Hepatocyte (in vitro differentiated cells): ENCODE measurements at regions not wholly inside any gene's neighbourhood (a gene's known extent, or its start where the extent isn't known, plus 50 kb on each side); places are given as distances from the start of the nearest gene placed in this dataset.
A peak's percentile ranks its signal among the peaks of the same experiment; 100 is the strongest.

Experiments used
- DNase-seq: peaks from one replicate; pipeline ENCODE4 v3.0.0-alpha.2; 2016; ENCODE audit warnings: low spot score
- H2AFZ ChIP-seq: fragments of 200-600 bp; sonication (generic); 2 replicates; pipeline ENCODE4 v1.6.0; 2016; ENCODE audit warnings: antibody characterized with exemption, mild to moderate bottlenecking
- H3K27ac ChIP-seq: fragments of 200-600 bp; sonication (generic); 2 replicates; pipeline ENCODE4 v1.5.1; 2016; ENCODE audit warnings: mild to moderate bottlenecking
- H3K27me3 ChIP-seq: fragments of 200-600 bp; sonication (generic); 2 replicates; pipeline ENCODE4 v1.6.1; 2016
- H3K36me3 ChIP-seq: fragments of 200-600 bp; sonication (generic); replicated peaks from 2 replicates; pipeline ENCODE4 v1.5.1; 2016; ENCODE audit warnings: low read depth; ENCODE audit not compliant: insufficient read depth
- H3K4me1 ChIP-seq: fragments of 200-600 bp; sonication (generic); 2 replicates; pipeline ENCODE4 v1.5.1; 2016; ENCODE audit warnings: mild to moderate bottlenecking, moderate library complexity; ENCODE audit not compliant: insufficient read depth
- H3K4me2 ChIP-seq: fragments of 200-600 bp; sonication (generic); 2 replicates; pipeline ENCODE4 v1.6.0; 2016
- H3K4me3 ChIP-seq: fragments of 200-600 bp; sonication (generic); 2 replicates; pipeline ENCODE4 v1.5.1; 2016; ENCODE audit warnings: mild to moderate bottlenecking
- H3K79me2 ChIP-seq: fragments of 200-600 bp; sonication (generic); 2 replicates; pipeline ENCODE4 v1.6.0; 2017; ENCODE audit warnings: mild to moderate bottlenecking
- H3K9me2 ChIP-seq: fragments of 200-600 bp; sonication (generic); replicated peaks from 2 replicates; pipeline ENCODE4 v1.6.0; 2017; ENCODE audit warnings: mild to moderate bottlenecking; ENCODE audit not compliant: insufficient read depth
- H3K9me3 ChIP-seq: fragments of 200-600 bp; sonication (generic); 2 replicates; pipeline ENCODE4 v1.5.1; 2016; ENCODE audit warnings: low read depth, mild to moderate bottlenecking
- H4K20me1 ChIP-seq: fragments of 200-600 bp; sonication (generic); 2 replicates; pipeline ENCODE4 v1.6.0; 2016; ENCODE audit warnings: mild to moderate bottlenecking; ENCODE audit not compliant: insufficient read depth, poor library complexity, severe bottlenecking
- CTCF ChIP-seq: fragments of 200-600 bp; sonication (generic); IDR thresholded peaks from 2 replicates; pipeline ENCODE4 v1.5.1; 2016; ENCODE audit warnings: antibody characterized with exemption, mild to moderate bottlenecking; ENCODE audit not compliant: poor library complexity
- EZH2 ChIP-seq: fragments of 200-600 bp; sonication (generic); IDR thresholded peaks from 2 replicates; pipeline ENCODE4 v1.6.1; 2016; ENCODE audit warnings: antibody characterized with exemption, mild to moderate bottlenecking, borderline replicate concordance
- EZH2phosphoT487 ChIP-seq: fragments of 200-600 bp; sonication (generic); IDR thresholded peaks from one replicate; pipeline ENCODE4 v1.6.1; 2018; ENCODE audit warnings: antibody characterized with exemption, mild to moderate bottlenecking, low read depth, moderate library complexity; ENCODE audit not compliant: unreplicated experiment, severe bottlenecking
- WGBS: methylation state at CpG from one replicate; pipeline ENCODE4 v1.1.6; 2016; ENCODE audit warnings: low lambda C conversion rate; ENCODE audit errors: missing lambda C conversion rate; 5-methylcytosine and 5-hydroxymethylcytosine counted together

- no peak for TF ChIP-seq CTCF
- no peak for TF ChIP-seq EZH2phosphoT487
- no peak for TF ChIP-seq EZH2
- Histone ChIP-seq H4K20me1 (no peaks in the 10 kb centered on the region), H3K9me3 (no peaks in the 10 kb centered on the region), H3K4me2 (no peak overlapping the region), H3K4me1 (peaks cover 10% of the 10 kb centered on the region), H3K9me2 (no peaks in the 10 kb centered on the region), H3K27ac (no peak overlapping the region), H3K79me2 (no peaks in the 10 kb centered on the region), H3K4me3 (no peak overlapping the region), H2AFZ (no peak overlapping the region), H3K27me3 (no peaks in the 10 kb centered on the region), H3K36me3 (no peaks in the 10 kb centered on the region)
- 64% methylated on average over 6 of the region's 6 CpGs for WGBS
- DNase-seq = no peak
Measured at GRCh38 chr1:218658899-218659298, 313.8 kb downstream of the TGFB2 start.

- Histone ChIP-seq H3K9me3 (no peaks in the 10 kb centered on the region), H3K4me2 (no peak overlapping the region), H3K4me3 (no peak overlapping the region), H3K79me2 (no peaks in the 10 kb centered on the region), H3K27me3 (no peaks in the 10 kb centered on the region), H3K4me1 (peaks cover 10% of the 10 kb centered on the region), H2AFZ (no peak overlapping the region), H3K27ac (peak overlapping the region; percentile 32), H3K36me3 (no peaks in the 10 kb centered on the region), H3K9me2 (no peaks in the 10 kb centered on the region), H4K20me1 (no peaks in the 10 kb centered on the region)
- 65% methylated on average over 2 of the region's 2 CpGs for WGBS
- TF ChIP-seq CTCF = no peak
- no peak for DNase-seq
Measured at GRCh38 chr1:218659911-218660677, 315.0 kb downstream of the TGFB2 start.

- peak; percentile 26 for DNase-seq
- H3K4me2 ChIP-seq = no peak overlapping the region
- no peaks in the 10 kb centered on the region for H3K36me3 ChIP-seq
- 52% methylated on average over 1 of the region's 1 CpG for WGBS
- H2AFZ ChIP-seq = no peak overlapping the region
- no peak overlapping the region for H3K4me3 ChIP-seq
- H4K20me1 ChIP-seq = no peaks in the 10 kb centered on the region
- TF ChIP-seq EZH2phosphoT487 = no peak
- TF ChIP-seq EZH2 = no peak
- no peak for TF ChIP-seq CTCF
- no peaks in the 10 kb centered on the region for H3K79me2 ChIP-seq
- H3K27ac ChIP-seq = peak overlapping the region; percentile 32
- H3K9me3 ChIP-seq = no peaks in the 10 kb centered on the region
- peaks cover 10% of the 10 kb centered on the region for H3K4me1 ChIP-seq
- H3K9me2 ChIP-seq = no peaks in the 10 kb centered on the region
- H3K27me3 ChIP-seq = no peaks in the 10 kb centered on the region
Measured at GRCh38 chr1:218660678-218661053, 315.5 kb downstream of the TGFB2 start.
